ENCODE measurements at regions not wholly inside any gene's neighbourhood (a gene's known extent, or its start where the extent isn't known, plus 50 kb on each side); places are given as distances from the start of the nearest gene placed in this dataset.
A peak's percentile ranks its signal among the peaks of the same experiment; 100 is the strongest.

GRCh38 chr2:226411727-226412360 is 387.8 kb downstream of the IRS1 start (continued):
- no peak for TF ChIP-seq HIC2 (CRISPR knock-in tag; IDR thresholded peaks at IDR 0.05; ENCODE audit: low read depth)
- no peak for TF ChIP-seq USF2 (IDR thresholded peaks at IDR 0.05; ENCODE audit: low read depth, low read length)
- TF ChIP-seq USF2 (CRISPR knock-in tag; IDR thresholded peaks at IDR 0.05; ENCODE audit: borderline replicate concordance), result no peak
- TF ChIP-seq ELF4 (CRISPR knock-in tag; IDR thresholded peaks at IDR 0.05; ENCODE audit: borderline replicate concordance), result no peak; the same call in 1 of the 2 replicates
- peak; percentile 94 for TF ChIP-seq GATAD2A (CRISPR knock-in tag; IDR thresholded peaks at IDR 0.05)
- no peak; the same call in 1 of the 2 replicates for TF ChIP-seq ZBTB38 (CRISPR knock-in tag; IDR thresholded peaks at IDR 0.05)
- no peak for TF ChIP-seq ZNF691 (CRISPR knock-in tag; IDR thresholded peaks at IDR 0.05; ENCODE audit: borderline replicate concordance, low read depth)
- no peak for TF ChIP-seq ZNF10 (CRISPR knock-in tag; IDR thresholded peaks at IDR 0.05; ENCODE audit: borderline replicate concordance, low read depth)
- no peak for TF ChIP-seq IRX3 (CRISPR knock-in tag; IDR thresholded peaks at IDR 0.05; ENCODE audit: borderline replicate concordance, low read depth)
- TF ChIP-seq MEF2D (CRISPR knock-in tag; IDR thresholded peaks at IDR 0.05), result no peak
- peak; percentile 63; the same call in 1 of the 2 replicates for TF ChIP-seq TBX2 (CRISPR knock-in tag; IDR thresholded peaks at IDR 0.05; ENCODE audit: borderline replicate concordance)
- no peak for TF ChIP-seq REL (CRISPR knock-in tag; conservative IDR thresholded peaks at IDR 0.05)
- no peak for TF ChIP-seq ZNF777 (CRISPR knock-in tag; IDR thresholded peaks at IDR 0.05)
- TF ChIP-seq, protein P1, sequence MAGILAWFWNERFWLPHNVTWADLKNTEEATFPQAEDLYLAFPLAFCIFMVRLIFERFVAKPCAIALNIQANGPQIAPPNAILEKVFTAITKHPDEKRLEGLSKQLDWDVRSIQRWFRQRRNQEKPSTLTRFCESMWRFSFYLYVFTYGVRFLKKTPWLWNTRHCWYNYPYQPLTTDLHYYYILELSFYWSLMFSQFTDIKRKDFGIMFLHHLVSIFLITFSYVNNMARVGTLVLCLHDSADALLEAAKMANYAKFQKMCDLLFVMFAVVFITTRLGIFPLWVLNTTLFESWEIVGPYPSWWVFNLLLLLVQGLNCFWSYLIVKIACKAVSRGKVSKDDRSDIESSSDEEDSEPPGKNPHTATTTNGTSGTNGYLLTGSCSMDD (CRISPR knock-in tag; IDR thresholded peaks at IDR 0.05), result no peak
- no peak for TF ChIP-seq POGK (CRISPR knock-in tag; conservative IDR thresholded peaks at IDR 0.05)
- no peak for TF ChIP-seq SNRNP70 (IDR thresholded peaks at IDR 0.05; ENCODE audit: low read depth, low read length)
- no peak for TF ChIP-seq KAT7 (CRISPR knock-in tag; IDR thresholded peaks at IDR 0.05; ENCODE audit: borderline replicate concordance)
- no peak for TF ChIP-seq ZNF564 (CRISPR knock-in tag; IDR thresholded peaks at IDR 0.05)
- TF ChIP-seq ZKSCAN8 (CRISPR knock-in tag; IDR thresholded peaks at IDR 0.05; ENCODE audit: borderline replicate concordance), result no peak
- no peak for TF ChIP-seq GPBP1L1 (CRISPR knock-in tag; IDR thresholded peaks at IDR 0.05)
- TF ChIP-seq MYC (CRISPR knock-in tag; IDR thresholded peaks at IDR 0.05; ENCODE audit: borderline replicate concordance), result no peak
- TF ChIP-seq IRF2 (CRISPR knock-in tag; IDR thresholded peaks at IDR 0.05), result peak; percentile 77
